Fibroblast of lung (primary cell): ENCODE measurements at regions not wholly inside any gene's neighbourhood (a gene's known extent, or its start where the extent isn't known, plus 50 kb on each side); places are given as distances from the start of the nearest gene placed in this dataset.

Experiments used
- EZH2 ChIP-seq: IDR thresholded peaks from 2 replicates; pipeline ENCODE4 v1.5.1; 2012; ENCODE audit warnings: low read length, control low read depth, mild to moderate bottlenecking; ENCODE audit errors: missing control alignments
- TF ChIP-seq, protein P1 (sequence below), 2 donors: IDR thresholded peaks in 1 of 2; conservative IDR thresholded peaks in 1 of 2; 1 replicate in 1 of 2; 2 replicates in 1 of 2; pipeline ENCODE4 v1.5.1; 2011 to 2012; ENCODE audit warnings: low read length in 2 of 2, control low read depth in 1 of 2, inconsistent platforms in 1 of 2, low read depth in 1 of 2, mild to moderate bottlenecking in 1 of 2

DNA sequence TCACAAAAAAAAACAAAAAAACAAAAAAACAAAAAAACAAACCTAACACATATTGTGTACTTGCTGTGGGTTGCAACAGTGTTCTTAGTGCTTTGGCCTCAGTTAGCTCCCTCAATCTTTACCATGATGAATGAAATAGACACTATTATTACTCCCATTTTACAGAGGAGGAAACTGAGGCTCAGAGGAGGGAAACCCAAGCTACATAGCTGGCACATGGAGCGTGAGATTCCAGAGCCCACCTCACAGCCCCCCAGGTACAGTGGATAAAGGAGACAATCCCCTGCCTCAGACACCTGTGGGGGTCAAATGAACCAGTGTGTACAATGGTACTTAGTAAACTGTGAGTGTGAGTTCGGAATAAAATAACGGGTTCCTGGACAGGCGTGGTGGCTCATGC, 104.9 kb upstream of the SMAD3 start:
- TF ChIP-seq, protein P1, sequence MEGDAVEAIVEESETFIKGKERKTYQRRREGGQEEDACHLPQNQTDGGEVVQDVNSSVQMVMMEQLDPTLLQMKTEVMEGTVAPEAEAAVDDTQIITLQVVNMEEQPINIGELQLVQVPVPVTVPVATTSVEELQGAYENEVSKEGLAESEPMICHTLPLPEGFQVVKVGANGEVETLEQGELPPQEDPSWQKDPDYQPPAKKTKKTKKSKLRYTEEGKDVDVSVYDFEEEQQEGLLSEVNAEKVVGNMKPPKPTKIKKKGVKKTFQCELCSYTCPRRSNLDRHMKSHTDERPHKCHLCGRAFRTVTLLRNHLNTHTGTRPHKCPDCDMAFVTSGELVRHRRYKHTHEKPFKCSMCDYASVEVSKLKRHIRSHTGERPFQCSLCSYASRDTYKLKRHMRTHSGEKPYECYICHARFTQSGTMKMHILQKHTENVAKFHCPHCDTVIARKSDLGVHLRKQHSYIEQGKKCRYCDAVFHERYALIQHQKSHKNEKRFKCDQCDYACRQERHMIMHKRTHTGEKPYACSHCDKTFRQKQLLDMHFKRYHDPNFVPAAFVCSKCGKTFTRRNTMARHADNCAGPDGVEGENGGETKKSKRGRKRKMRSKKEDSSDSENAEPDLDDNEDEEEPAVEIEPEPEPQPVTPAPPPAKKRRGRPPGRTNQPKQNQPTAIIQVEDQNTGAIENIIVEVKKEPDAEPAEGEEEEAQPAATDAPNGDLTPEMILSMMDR (conservative IDR thresholded peaks at IDR 0.05 in 1 of 2, IDR thresholded peaks at IDR 0.05 in 1 of 2; ENCODE audit: low read depth in 1 of 2, low read length in 2 of 2) = no peak
- no peak for TF ChIP-seq EZH2
